Iris pigment epithelial cell (primary cell): ENCODE measurements at regions not wholly inside any gene's neighbourhood (a gene's known extent, or its start where the extent isn't known, plus 50 kb on each side); places are given as distances from the start of the nearest gene placed in this dataset.

Experiments used
- DNase-seq: peaks from one replicate; pipeline ENCODE4 v3.0.0-alpha.2; 2011; ENCODE audit warnings: low read depth

DNA sequence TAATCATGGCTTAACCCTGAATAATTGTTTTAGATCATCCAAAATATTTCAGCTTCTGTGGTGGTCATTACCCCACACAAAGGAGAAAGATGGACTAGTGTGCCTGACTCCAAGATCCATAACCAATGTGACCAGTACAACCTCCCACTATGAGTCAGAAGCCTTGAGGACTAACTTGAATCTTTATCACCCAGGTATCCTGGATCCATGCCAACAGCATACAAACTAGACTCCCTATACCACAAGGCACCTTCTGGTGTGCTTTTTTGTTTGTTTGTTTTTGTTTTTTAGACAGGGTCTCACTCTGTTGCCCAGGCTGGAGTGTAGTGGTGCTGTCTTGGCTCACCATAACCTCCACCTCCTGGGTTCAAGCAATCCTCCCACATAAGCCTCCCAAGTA lies 317.7 kb downstream of the VPS13C start:
- no peak for DNase-seq

GRCh38 chr15:61736790-61737189 lies 323.5 kb downstream of the VPS13C start:
- no peak for DNase-seq

- no peak for DNase-seq
Observed at GRCh38 chr15:61731099-61731498, 329.1 kb downstream of the VPS13C start.

DNA sequence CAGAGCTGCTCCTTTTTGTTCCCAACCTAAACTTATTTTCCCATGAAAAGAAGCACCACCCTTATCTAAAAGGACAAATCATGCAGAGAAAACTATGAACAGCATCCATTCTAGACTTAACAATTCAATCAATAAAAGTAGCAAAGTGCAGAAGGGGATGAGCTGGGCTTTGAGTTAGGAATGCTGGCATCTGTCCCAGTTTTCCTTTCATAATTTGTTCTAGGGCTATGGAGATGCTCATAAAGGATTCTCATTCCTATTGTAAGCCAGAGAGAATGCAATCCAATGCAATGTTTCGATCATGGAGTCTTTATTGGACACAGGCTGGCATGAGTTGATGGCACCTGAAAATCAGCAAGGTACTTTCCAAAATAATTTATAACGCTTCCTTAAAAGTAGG lies 330.6 kb downstream of the VPS13C start:
- DNase-seq = no peak

DNA sequence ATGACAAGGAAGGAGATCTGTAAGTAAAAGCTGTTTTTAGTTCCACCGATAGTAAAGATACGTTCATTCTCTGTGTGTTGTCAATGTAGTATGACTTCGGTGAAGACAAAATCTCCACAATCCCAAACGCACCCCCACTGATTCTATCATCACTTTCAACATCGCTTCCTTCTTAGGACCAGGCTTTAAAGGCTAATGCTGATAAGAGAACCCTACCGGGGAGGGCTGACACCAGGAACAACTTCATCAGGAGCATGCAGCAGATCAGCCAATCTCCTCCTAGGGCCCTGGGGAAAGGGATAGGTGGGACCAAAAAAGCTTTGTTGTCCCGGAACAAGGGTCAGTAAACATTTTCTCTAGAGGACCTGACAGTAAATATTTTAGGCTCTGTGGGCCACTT lies 334.1 kb downstream of the VPS13C start:
- no peak for DNase-seq

GRCh38 chr15:61725251-61725650 lies 335.0 kb downstream of the VPS13C start:
- DNase-seq = no peak

DNA sequence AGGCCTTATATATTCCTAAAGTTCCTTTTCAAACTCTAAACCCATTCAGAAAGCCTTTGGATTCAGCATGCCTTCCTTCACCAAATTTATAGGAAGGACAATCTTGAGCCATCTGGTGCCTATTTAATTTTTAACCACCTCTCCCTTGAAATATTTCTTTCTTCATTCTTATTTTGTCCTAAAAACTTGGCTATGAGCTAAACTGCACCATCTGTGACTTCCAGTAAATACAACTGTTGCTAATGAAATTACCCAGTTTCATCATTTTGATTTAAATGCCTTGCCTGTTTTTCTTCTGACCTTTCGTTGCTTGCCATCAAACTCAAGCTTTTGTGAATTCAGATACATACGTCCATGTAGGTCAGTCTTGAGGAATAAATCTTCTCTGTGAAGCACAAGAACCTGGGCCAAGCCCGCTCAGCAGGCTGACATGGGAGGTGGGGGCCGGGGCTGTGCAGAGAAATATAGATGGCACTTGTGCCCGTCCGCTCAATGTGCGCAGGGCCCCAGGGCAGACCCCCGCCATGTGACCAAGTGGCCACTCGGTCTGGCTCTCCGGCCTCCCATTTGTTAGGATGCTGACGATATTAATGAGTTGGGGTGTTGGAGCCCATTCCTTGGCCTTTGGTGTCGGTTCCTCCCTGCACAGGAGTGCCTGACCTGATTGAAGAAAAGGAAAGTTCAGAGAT lies 335.9 kb downstream of the VPS13C start:
- no peak for DNase-seq

- no peak for DNase-seq
Observed at GRCh38 chr15:61721418-61721817, 338.8 kb downstream of the VPS13C start.

DNA sequence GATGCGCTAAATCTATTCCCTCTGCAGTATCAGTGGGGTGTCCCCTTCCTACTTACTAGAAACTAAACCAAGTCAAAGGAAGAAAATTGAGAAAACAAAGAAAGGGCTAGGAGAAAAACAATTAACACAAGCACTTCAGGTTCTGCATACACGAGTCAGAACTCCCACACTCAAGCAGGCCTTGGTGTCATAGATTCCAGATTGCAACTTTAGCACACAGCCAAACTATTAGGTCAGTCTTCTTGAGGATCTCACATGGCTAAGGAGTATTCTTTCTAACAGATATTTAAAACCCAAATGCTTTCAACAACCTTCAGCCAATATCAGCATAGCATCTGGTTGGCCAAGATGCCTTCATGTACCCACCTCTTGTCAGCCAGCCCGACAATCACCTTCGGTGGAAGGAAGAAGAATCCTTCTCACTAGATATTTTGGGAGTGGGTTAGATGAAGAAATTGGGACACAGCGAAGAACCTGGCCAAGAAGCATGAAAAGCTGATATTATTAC lies 340.0 kb downstream of the VPS13C start:
- DNase-seq = no peak

DNA sequence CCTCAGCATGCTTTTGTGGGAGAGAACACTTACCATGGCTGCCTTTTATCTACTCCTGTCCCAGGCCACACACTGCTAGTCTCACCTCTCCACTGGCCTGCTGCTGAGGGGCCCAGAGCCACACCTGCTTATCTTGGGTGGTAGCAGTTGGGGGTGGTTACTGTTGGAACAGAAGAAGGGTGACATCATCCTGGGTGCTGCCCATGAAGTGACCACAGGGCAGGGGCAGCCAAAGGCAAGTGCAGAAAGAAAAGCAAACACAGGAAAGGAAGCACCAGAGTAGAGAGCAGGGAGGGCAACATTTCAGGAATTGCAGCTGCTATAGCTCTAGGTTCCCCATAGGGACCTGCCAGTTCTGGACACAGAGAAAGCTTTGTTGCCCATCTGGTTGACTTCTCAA lies 345.2 kb downstream of the VPS13C start:
- DNase-seq = peak; percentile 6

DNA sequence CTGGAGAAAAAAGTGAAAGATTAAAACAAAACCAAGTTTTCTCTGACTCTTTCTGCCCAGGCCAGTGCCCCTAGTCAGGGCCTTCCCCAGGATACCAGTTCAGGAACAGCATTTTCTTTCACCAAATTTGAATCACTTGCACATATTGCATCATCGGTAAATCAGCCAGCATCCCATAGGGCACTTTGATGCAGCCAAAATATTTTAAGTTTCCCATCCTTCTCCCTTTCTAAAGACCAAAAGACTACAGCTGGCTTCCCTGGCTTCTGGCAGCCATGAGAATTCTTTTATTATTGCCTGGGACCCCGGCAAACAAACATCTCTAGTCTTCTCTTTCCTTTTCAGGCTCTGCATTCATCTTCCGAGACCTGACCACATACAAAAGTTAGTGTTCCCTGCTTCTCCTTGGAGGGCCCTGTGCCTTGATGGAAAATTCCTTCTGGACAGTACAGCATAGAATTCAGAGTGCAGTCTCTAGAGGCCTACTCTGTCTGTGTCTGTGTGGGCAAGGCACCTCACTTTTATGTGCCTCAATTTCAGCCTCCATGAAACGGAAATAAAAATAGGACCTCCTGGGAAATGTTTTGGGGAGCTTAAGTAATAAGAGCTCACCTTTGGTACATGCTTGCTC lies 348.0 kb downstream of the VPS13C start:
- DNase-seq = no peak

- no peak for DNase-seq
Observed at GRCh38 chr15:61702224-61703020, 357.8 kb downstream of the VPS13C start.

GRCh38 chr15:61701455-61701854 lies 358.8 kb downstream of the VPS13C start:
- no peak for DNase-seq

GRCh38 chr15:61700803-61701202 lies 359.4 kb downstream of the VPS13C start:
- DNase-seq = no peak

- no peak for DNase-seq
Observed at GRCh38 chr15:61697796-61698195, 362.5 kb downstream of the VPS13C start.

DNA sequence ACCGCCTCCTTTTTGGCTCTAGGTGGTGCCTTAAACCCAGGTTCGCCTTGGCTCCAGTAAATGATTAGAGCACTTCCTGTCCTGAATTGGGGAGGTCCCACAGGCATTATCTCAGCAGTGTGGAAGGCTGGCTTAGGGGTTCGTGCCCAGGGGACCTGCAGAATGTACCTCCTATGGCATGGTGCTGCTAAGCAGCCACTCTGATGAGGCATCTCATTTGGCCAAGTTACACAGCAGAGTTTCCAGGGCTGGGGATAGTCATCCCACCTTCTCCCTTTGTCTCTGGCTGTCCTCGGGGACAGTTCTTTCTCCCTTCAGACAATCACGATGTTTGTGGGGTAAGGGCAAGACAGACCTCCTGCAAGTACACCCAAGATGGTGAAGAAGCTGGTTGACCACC lies 371.2 kb downstream of the VPS13C start:
- DNase-seq = no peak

DNA sequence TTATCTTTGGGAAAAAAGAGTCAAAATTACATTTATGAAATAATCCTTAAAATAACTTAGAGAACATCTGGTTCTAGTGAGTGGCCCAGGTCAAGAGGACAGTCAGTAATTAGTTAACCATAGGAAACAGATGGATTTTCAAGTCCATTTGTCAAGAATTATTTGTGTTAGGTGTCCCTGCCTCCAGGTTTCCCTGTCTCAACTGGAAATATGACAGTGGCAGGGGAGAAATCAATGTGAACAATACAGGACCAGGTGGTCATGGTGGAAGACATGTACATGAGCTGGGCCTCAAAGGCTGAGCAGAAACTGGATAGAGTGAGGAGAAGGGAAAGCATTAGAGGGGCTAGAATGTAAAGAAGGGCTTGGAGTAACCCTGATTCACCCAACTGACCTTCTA lies 372.6 kb downstream of the VPS13C start:
- DNase-seq = no peak

DNA sequence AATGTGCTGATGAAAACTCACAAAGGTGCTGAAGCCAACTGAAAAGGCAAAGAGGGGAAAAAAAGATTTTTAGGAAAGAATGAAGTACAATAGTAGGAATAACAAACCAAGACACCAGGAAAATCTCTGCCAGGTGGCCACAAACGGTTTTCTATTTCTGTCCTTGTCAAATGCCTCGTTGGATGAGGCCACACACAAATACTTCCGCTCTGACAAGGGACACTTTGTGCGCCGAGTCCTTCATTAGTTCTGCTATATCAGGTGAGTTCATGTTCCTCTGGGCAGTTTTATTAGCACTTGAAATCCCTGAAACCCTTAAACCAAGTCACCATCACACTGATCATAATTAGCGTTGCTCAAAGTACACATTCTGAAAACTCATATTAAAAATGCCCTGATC lies 373.1 kb downstream of the VPS13C start:
- DNase-seq = no peak

GRCh38 chr15:61685971-61686370 lies 374.3 kb downstream of the VPS13C start:
- no peak for DNase-seq

- no peak for DNase-seq
Observed at GRCh38 chr15:61685534-61685933, 374.7 kb downstream of the VPS13C start.

DNA sequence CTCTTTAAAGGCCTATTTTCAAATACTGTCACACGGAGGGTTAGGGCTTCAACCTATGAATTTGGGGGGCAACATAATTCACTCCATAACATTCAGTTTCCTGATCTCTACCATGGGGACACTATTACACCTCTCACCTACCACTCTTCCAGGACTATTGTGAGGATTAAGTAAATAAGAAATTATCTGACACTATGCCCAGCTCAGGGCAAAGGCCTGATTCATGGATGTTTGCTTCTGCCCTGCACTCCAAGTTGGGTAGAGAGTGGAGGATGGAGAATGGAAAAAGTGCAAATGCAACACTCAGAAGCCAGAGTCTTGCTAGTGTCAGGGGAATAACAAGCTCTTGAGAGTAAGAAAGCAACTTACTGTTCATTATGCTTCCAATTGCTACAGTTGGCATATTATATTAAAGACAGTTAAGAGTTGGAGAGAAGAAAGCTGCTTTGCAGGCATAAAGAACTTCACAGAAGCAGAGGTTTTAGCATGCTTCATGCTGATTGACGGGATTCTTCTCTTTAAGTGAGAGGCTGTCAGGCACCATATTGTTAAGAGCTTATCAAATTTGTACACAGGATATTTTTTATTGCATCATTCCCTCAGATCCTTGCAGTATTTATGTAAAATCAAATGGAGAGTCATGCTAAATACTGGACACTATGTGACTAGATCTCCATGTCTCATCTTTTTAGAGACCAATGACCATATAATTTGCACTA lies 375.3 kb downstream of the VPS13C start:
- DNase-seq = no peak
